ENCODE measurements at regions not wholly inside any gene's neighbourhood (a gene's known extent, or its start where the extent isn't known, plus 50 kb on each side); places are given as distances from the start of the nearest gene placed in this dataset.
"Not testable (repeated sequence)": the region's sequence is repeated elsewhere in the genome, so short reads cannot be mapped to it uniquely, and the experiment has no call there.

GRCh38 chr22:19608003-19608690 is 83.9 kb upstream of the CLDN5 start:
- H3K4me3 ChIP-seq (ENCODE audit: low read depth, low read length): no peak overlapping the region
- H3K4me1 ChIP-seq (ENCODE audit: control insufficient read depth, insufficient read depth, low read length): no peaks in the 10 kb centered on the region
- H3K27ac ChIP-seq (ENCODE audit: extremely low read depth, low read depth, low read length): no peak overlapping the region
- POLR2A ChIA-PET: no interaction called here
- no peak for TF ChIP-seq ZNF791 (tag by site-specific recombination; IDR thresholded peaks at IDR 0.05)
- TF ChIP-seq ZNF362 (tag by site-specific recombination; IDR thresholded peaks at IDR 0.05): no peak
- TF ChIP-seq ZNF350 (tag by site-specific recombination; IDR thresholded peaks at IDR 0.05): no peak
- TF ChIP-seq ZNF561 (tag by site-specific recombination; IDR thresholded peaks at IDR 0.05; ENCODE audit: borderline replicate concordance): no peak
- TF ChIP-seq ZNF223 (tag by site-specific recombination; IDR thresholded peaks at IDR 0.05): no peak
- TF ChIP-seq, protein P1, sequence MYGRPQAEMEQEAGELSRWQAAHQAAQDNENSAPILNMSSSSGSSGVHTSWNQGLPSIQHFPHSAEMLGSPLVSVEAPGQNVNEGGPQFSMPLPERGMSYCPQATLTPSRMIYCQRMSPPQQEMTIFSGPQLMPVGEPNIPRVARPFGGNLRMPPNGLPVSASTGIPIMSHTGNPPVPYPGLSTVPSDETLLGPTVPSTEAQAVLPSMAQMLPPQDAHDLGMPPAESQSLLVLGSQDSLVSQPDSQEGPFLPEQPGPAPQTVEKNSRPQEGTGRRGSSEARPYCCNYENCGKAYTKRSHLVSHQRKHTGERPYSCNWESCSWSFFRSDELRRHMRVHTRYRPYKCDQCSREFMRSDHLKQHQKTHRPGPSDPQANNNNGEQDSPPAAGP (tag by site-specific recombination; IDR thresholded peaks at IDR 0.05): no peak
- TF ChIP-seq ZNF704 (tag by site-specific recombination; IDR thresholded peaks at IDR 0.05): no peak
- H3K9me3 ChIP-seq (ENCODE audit: control insufficient read depth, insufficient read depth, low read depth, low read length): no peaks in the 10 kb centered on the region
- CTCF ChIA-PET: interaction anchor here (0.6 to 2.3 kb wide), 4 partner anchors 9 to 457 kb away, joined by 3 to 12 read pairs (median 3); no protein-coding TSS in a partner anchor
- H3K36me3 ChIP-seq (ENCODE audit: control insufficient read depth in 2 of 2, insufficient read depth in 1 of 2, low read length in 2 of 2): no peaks in the 10 kb centered on the region

DNA sequence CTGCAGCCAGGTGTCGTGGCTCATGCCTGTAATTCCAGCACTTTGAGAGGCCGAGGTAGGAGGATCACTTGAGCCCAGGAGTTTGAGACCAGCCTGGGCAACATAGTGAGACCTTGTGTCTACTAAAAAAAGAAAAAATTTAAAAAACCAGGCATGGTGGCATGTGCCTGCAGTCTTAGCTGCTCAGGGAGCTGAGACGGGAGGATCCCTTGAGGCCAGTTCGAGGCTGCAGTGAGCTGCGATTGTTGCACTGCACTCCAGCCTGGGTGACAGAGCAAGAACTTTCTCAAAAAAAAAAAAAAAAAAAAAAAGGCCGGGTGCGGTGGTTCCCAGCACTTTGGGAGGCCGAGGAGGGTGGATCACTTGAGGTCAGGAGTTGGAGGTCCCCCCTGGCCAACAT is 85.5 kb upstream of the CLDN5 start:
- CTCF ChIA-PET: interaction anchor here (0.6 to 2.3 kb wide), 2 partner anchors 20 to 325 kb away, joined by 3 to 12 read pairs; no protein-coding TSS in a partner anchor
- POLR2A ChIA-PET: not testable (repeated sequence)

GRCh38 chr22:19610518-19611253 is 86.5 kb upstream of the CLDN5 start:
- no peaks in the 10 kb centered on the region for H3K4me1 ChIP-seq (ENCODE audit: control insufficient read depth, insufficient read depth, low read length)
- H3K36me3 ChIP-seq (ENCODE audit: control insufficient read depth in 2 of 2, insufficient read depth in 1 of 2, low read length in 2 of 2): no peaks in the 10 kb centered on the region
- H3K9me3 ChIP-seq (ENCODE audit: control insufficient read depth, insufficient read depth, low read depth, low read length): no peaks in the 10 kb centered on the region
- no peak overlapping the region for H3K4me3 ChIP-seq (ENCODE audit: low read depth, low read length)
- ChIA-PET CTCF (no interaction called here), POLR2A (no interaction called here)
- no peak overlapping the region for H3K27ac ChIP-seq (ENCODE audit: extremely low read depth, low read depth, low read length)
- TF ChIP-seq OSR2 (tag by site-specific recombination; IDR thresholded peaks at IDR 0.05) (no peak), ZNF2 (tag by site-specific recombination; IDR thresholded peaks at IDR 0.05) (no peak), ZSCAN16 (tag by site-specific recombination; IDR thresholded peaks at IDR 0.05) (no peak), ZNF514 (tag by site-specific recombination; IDR thresholded peaks at IDR 0.05) (no peak), ZBTB8A (tag by site-specific recombination; IDR thresholded peaks at IDR 0.05) (no peak), ZNF707 (tag by site-specific recombination; IDR thresholded peaks at IDR 0.05) (no peak), RBAK (tag by site-specific recombination; IDR thresholded peaks at IDR 0.05) (no peak), ZNF138 (tag by site-specific recombination; IDR thresholded peaks at IDR 0.05; ENCODE audit: borderline replicate concordance) (no peak)
- TF ChIP-seq, protein P2, sequence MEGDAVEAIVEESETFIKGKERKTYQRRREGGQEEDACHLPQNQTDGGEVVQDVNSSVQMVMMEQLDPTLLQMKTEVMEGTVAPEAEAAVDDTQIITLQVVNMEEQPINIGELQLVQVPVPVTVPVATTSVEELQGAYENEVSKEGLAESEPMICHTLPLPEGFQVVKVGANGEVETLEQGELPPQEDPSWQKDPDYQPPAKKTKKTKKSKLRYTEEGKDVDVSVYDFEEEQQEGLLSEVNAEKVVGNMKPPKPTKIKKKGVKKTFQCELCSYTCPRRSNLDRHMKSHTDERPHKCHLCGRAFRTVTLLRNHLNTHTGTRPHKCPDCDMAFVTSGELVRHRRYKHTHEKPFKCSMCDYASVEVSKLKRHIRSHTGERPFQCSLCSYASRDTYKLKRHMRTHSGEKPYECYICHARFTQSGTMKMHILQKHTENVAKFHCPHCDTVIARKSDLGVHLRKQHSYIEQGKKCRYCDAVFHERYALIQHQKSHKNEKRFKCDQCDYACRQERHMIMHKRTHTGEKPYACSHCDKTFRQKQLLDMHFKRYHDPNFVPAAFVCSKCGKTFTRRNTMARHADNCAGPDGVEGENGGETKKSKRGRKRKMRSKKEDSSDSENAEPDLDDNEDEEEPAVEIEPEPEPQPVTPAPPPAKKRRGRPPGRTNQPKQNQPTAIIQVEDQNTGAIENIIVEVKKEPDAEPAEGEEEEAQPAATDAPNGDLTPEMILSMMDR (tag by site-specific recombination; IDR thresholded peaks at IDR 0.05): no peak
- TF ChIP-seq, protein P3, sequence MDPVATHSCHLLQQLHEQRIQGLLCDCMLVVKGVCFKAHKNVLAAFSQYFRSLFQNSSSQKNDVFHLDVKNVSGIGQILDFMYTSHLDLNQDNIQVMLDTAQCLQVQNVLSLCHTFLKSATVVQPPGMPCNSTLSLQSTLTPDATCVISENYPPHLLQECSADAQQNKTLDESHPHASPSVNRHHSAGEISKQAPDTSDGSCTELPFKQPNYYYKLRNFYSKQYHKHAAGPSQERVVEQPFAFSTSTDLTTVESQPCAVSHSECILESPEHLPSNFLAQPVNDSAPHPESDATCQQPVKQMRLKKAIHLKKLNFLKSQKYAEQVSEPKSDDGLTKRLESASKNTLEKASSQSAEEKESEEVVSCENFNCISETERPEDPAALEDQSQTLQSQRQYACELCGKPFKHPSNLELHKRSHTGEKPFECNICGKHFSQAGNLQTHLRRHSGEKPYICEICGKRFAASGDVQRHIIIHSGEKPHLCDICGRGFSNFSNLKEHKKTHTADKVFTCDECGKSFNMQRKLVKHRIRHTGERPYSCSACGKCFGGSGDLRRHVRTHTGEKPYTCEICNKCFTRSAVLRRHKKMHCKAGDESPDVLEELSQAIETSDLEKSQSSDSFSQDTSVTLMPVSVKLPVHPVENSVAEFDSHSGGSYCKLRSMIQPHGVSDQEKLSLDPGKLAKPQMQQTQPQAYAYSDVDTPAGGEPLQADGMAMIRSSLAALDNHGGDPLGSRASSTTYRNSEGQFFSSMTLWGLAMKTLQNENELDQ (tag by site-specific recombination; IDR thresholded peaks at IDR 0.05; ENCODE audit: low read depth): no peak
- TF ChIP-seq, protein P4, sequence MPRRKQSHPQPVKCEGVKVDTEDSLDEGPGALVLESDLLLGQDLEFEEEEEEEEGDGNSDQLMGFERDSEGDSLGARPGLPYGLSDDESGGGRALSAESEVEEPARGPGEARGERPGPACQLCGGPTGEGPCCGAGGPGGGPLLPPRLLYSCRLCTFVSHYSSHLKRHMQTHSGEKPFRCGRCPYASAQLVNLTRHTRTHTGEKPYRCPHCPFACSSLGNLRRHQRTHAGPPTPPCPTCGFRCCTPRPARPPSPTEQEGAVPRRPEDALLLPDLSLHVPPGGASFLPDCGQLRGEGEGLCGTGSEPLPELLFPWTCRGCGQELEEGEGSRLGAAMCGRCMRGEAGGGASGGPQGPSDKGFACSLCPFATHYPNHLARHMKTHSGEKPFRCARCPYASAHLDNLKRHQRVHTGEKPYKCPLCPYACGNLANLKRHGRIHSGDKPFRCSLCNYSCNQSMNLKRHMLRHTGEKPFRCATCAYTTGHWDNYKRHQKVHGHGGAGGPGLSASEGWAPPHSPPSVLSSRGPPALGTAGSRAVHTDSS (tag by site-specific recombination; IDR thresholded peaks at IDR 0.05): no peak
- TF ChIP-seq, protein P5, sequence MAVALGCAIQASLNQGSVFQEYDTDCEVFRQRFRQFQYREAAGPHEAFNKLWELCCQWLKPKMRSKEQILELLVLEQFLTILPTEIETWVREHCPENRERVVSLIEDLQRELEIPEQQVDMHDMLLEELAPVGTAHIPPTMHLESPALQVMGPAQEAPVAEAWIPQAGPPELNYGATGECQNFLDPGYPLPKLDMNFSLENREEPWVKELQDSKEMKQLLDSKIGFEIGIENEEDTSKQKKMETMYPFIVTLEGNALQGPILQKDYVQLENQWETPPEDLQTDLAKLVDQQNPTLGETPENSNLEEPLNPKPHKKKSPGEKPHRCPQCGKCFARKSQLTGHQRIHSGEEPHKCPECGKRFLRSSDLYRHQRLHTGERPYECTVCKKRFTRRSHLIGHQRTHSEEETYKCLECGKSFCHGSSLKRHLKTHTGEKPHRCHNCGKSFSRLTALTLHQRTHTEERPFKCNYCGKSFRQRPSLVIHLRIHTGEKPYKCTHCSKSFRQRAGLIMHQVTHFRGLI (tag by site-specific recombination; IDR thresholded peaks at IDR 0.05): no peak

More for the DNA sequence above, 85.5 kb upstream of the CLDN5 start:
- H3K9me3 ChIP-seq (ENCODE audit: control insufficient read depth, insufficient read depth, low read depth, low read length); H3K36me3 ChIP-seq (ENCODE audit: control insufficient read depth in 2 of 2, insufficient read depth in 1 of 2, low read length in 2 of 2); H3K4me1 ChIP-seq (ENCODE audit: control insufficient read depth, insufficient read depth, low read length); H3K27ac ChIP-seq (ENCODE audit: extremely low read depth, low read depth, low read length); H3K4me3 ChIP-seq (ENCODE audit: low read depth, low read length): not testable (repeated sequence)

All from HEK293 (cell line).